ENCODE measurements at regions not wholly inside any gene's neighbourhood (a gene's known extent, or its start where the extent isn't known, plus 50 kb on each side); places are given as distances from the start of the nearest gene placed in this dataset.

DNA sequence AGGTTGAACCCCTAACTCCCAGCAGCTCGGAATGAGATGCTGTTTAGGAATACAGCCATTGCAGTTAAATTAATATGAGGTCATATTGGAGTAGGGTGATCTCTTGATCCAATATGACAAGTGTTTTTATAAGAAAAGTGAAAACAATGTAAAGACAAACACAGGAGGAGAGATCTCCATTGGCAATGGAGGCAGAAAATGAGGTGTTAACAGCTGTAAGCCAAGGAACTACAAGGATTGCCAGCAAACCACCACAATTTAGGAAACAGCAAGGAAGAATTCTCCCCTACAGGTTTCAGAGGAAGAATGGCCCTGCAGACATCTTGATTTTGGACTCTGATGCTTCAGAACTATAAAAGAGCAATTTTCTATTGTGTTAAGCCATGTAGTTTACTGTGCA is 774.3 kb downstream of the MRPL39 start:
- H4K20me1 ChIP-seq (ENCODE audit: insufficient read depth, low read length): no peaks in the 10 kb centered on the region
- H3K27me3 ChIP-seq (replicated peaks; ENCODE audit: insufficient read depth, low read length): no peaks in the 10 kb centered on the region
- no peaks in the 10 kb centered on the region for H3K9me2 ChIP-seq (replicated peaks; ENCODE audit: insufficient read depth, low read length)
- no peak overlapping the region for H2AFZ ChIP-seq (ENCODE audit: low read length)
- no peak overlapping the region for H3K4me3 ChIP-seq (ENCODE audit: low read length)
- TF ChIP-seq CTCF (IDR thresholded peaks at IDR 0.05; ENCODE audit: low read length): no peak
- no peak for TF ChIP-seq EZH2phosphoT487 (IDR thresholded peaks at IDR 0.05; ENCODE audit: low read length)
- TF ChIP-seq EZH2 (optimal IDR thresholded peaks at IDR 0.05; ENCODE audit: low read depth, low read length): no peak
- no peaks in the 10 kb centered on the region for H3K4me1 ChIP-seq (ENCODE audit: low read length)
- no peak overlapping the region for H3K4me2 ChIP-seq (ENCODE audit: low read depth, low read length)
- H3K36me3 ChIP-seq (replicated peaks; ENCODE audit: insufficient read depth, low read length): no peaks in the 10 kb centered on the region
- H3K27ac ChIP-seq (ENCODE audit: low read length): no peak overlapping the region
- H3K9me3 ChIP-seq (replicated peaks; ENCODE audit: insufficient read depth, low read length): no peaks in the 10 kb centered on the region
- DNase-seq: no peak
- no peak overlapping the region for H3K9ac ChIP-seq (ENCODE audit: low read length)
- H3F3A ChIP-seq (ENCODE audit: insufficient read depth, low read length): no peaks in the 10 kb centered on the region
- H3K79me2 ChIP-seq (ENCODE audit: low read length): no peaks in the 10 kb centered on the region

DNA sequence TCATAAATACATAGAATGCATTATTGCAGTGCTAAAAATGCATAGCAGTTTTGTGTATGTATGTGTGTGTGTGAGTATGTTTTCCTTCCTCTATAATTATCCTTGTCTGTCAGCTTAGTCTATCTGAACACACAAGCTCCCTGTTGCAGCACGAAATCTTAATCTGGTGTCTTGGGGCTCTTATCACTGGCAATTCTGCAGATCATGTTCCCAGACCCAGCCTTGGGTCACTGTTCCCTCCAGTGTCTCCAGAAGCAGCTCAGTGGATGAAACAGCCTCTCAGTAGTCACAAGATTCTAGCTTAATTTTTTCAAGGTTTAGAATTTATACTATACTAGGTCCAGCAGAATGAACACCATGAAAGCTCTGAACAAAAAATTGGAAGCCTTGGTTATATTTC is 777.9 kb downstream of the MRPL39 start:
- Histone ChIP-seq H3F3A (ENCODE audit: insufficient read depth, low read length) (no peaks in the 10 kb centered on the region), H3K9me3 (replicated peaks; ENCODE audit: insufficient read depth, low read length) (no peaks in the 10 kb centered on the region), H2AFZ (ENCODE audit: low read length) (no peak overlapping the region), H3K9me2 (replicated peaks; ENCODE audit: insufficient read depth, low read length) (no peaks in the 10 kb centered on the region), H3K4me1 (ENCODE audit: low read length) (no peaks in the 10 kb centered on the region), H3K36me3 (replicated peaks; ENCODE audit: insufficient read depth, low read length) (no peaks in the 10 kb centered on the region), H3K9ac (ENCODE audit: low read length) (no peak overlapping the region), H3K27ac (ENCODE audit: low read length) (no peak overlapping the region), H3K27me3 (replicated peaks; ENCODE audit: insufficient read depth, low read length) (no peaks in the 10 kb centered on the region), H3K4me2 (ENCODE audit: low read depth, low read length) (no peak overlapping the region), H3K4me3 (ENCODE audit: low read length) (no peak overlapping the region), H3K79me2 (ENCODE audit: low read length) (no peaks in the 10 kb centered on the region), H4K20me1 (ENCODE audit: insufficient read depth, low read length) (no peaks in the 10 kb centered on the region)
- DNase-seq: no peak
- TF ChIP-seq EZH2phosphoT487 (IDR thresholded peaks at IDR 0.05; ENCODE audit: low read length) (no peak), CTCF (IDR thresholded peaks at IDR 0.05; ENCODE audit: low read length) (no peak)

GRCh38 chr21:24826822-24827221 is 780.5 kb downstream of the MRPL39 start:
- Histone ChIP-seq H3K4me2 (ENCODE audit: low read depth, low read length) (no peak overlapping the region), H3K9ac (ENCODE audit: low read length) (no peak overlapping the region), H3F3A (ENCODE audit: insufficient read depth, low read length) (peaks cover 10% of the 10 kb centered on the region; the same call in 1 of the 2 replicates), H3K4me3 (ENCODE audit: low read length) (no peak overlapping the region), H3K4me1 (ENCODE audit: low read length) (peaks cover 12% of the 10 kb centered on the region), H2AFZ (ENCODE audit: low read length) (no peak overlapping the region), H3K36me3 (replicated peaks; ENCODE audit: insufficient read depth, low read length) (no peaks in the 10 kb centered on the region), H3K79me2 (ENCODE audit: low read length) (no peaks in the 10 kb centered on the region), H3K9me2 (replicated peaks; ENCODE audit: insufficient read depth, low read length) (no peaks in the 10 kb centered on the region), H3K27me3 (replicated peaks; ENCODE audit: insufficient read depth, low read length) (no peaks in the 10 kb centered on the region), H3K9me3 (replicated peaks; ENCODE audit: insufficient read depth, low read length) (no peaks in the 10 kb centered on the region), H3K27ac (ENCODE audit: low read length) (no peak overlapping the region), H4K20me1 (ENCODE audit: insufficient read depth, low read length) (no peaks in the 10 kb centered on the region)
- TF ChIP-seq CTCF (IDR thresholded peaks at IDR 0.05; ENCODE audit: low read length): no peak
- TF ChIP-seq EZH2phosphoT487 (IDR thresholded peaks at IDR 0.05; ENCODE audit: low read length): no peak
- no peak for TF ChIP-seq EZH2 (optimal IDR thresholded peaks at IDR 0.05; ENCODE audit: low read depth, low read length)
- no peak for DNase-seq
